NT2/D1 (cell line): ENCODE measurements at regions not wholly inside any gene's neighbourhood (a gene's known extent, or its start where the extent isn't known, plus 50 kb on each side); places are given as distances from the start of the nearest gene placed in this dataset.

Experiments
- SUZ12 ChIP-seq: IDR thresholded peaks from 2 replicates; pipeline ENCODE4 v1.6.1; 2011; ENCODE audit not compliant: insufficient read length, insufficient read depth; ENCODE audit errors: extremely low read depth
- ZNF274 ChIP-seq: IDR thresholded peaks from 2 replicates; pipeline ENCODE4 v1.6.1; 2011; ENCODE audit warnings: mild to moderate bottlenecking, low read depth, low read length

DNA sequence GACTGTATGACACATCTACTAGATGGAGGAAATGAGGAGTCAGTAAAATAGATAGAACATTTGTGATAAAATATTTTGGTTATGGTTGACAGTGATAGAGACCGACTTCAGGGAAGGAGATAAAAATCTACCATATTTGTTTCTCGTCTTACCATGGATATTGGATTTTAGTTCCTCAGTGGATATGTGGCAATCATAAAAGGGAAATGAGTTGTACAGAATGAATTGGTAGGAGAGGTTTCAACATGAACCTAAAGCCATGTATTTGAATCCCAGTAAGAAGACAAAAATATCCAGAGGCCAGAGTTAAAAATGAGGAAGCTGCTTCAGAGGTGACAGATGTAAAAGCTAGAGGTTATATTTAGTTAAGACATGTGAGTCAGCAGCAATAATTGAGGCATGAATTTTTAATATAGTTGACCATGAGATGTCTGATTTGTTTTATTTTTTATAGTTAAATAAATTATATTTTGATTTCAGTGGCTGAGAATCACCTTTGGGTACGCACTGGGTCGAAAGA is 480.4 kb upstream of the TUSC1 start:
- TF ChIP-seq ZNF274 (no peak), SUZ12 (no peak)
